HCT116 (cell line): ENCODE measurements at regions not wholly inside any gene's neighbourhood (a gene's known extent, or its start where the extent isn't known, plus 50 kb on each side); places are given as distances from the start of the nearest gene placed in this dataset.

ENCODE experiments used
- EZH2phosphoT487 ChIP-seq: fragments of 200-600 bp; IDR thresholded peaks from 2 replicates; pipeline ENCODE4 v1.6.1; 2018; ENCODE audit warnings: antibody characterized with exemption, borderline replicate concordance
- YY1 ChIP-seq: IDR thresholded peaks from 2 replicates; pipeline ENCODE4 v1.6.1; 2011; ENCODE audit warnings: low read length, low read depth, moderate library complexity, mild to moderate bottlenecking; ENCODE audit not compliant: insufficient replicate concordance; ENCODE audit errors: extremely low read depth
- TF ChIP-seq, protein P1 (sequence below), 3 experiments: fragments of 200-600 bp in 1 of 3; sonication (generic) in 1 of 3; IDR thresholded peaks in 2 of 3; conservative IDR thresholded peaks in 1 of 3; 2 replicates each; pipeline ENCODE4 v1.5.1; 2012 to 2017; ENCODE audit warnings: low read depth in 2 of 3, low read length in 2 of 3, antibody characterized with exemption in 1 of 3, borderline replicate concordance in 1 of 3, control low read depth in 1 of 3, mild to moderate bottlenecking in 1 of 3, mixed read lengths in 1 of 3, mixed run types in 1 of 3, moderate library complexity in 1 of 3; ENCODE audit not compliant: insufficient read depth in 1 of 3

- TF ChIP-seq YY1, result no peak
- TF ChIP-seq, protein P1, sequence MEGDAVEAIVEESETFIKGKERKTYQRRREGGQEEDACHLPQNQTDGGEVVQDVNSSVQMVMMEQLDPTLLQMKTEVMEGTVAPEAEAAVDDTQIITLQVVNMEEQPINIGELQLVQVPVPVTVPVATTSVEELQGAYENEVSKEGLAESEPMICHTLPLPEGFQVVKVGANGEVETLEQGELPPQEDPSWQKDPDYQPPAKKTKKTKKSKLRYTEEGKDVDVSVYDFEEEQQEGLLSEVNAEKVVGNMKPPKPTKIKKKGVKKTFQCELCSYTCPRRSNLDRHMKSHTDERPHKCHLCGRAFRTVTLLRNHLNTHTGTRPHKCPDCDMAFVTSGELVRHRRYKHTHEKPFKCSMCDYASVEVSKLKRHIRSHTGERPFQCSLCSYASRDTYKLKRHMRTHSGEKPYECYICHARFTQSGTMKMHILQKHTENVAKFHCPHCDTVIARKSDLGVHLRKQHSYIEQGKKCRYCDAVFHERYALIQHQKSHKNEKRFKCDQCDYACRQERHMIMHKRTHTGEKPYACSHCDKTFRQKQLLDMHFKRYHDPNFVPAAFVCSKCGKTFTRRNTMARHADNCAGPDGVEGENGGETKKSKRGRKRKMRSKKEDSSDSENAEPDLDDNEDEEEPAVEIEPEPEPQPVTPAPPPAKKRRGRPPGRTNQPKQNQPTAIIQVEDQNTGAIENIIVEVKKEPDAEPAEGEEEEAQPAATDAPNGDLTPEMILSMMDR (IDR thresholded peaks at IDR 0.05 in 2 of 3, conservative IDR thresholded peaks at IDR 0.05 in 1 of 3; ENCODE audit: borderline replicate concordance in 1 of 3, insufficient read depth in 1 of 3, low read depth in 2 of 3, low read length in 2 of 3), result no peak
- TF ChIP-seq EZH2phosphoT487, result no peak
Observed at GRCh38 chr3:96330795-96331194, 483.6 kb upstream of the EPHA6 start.
